ENCODE measurements at regions not wholly inside any gene's neighbourhood (a gene's known extent, or its start where the extent isn't known, plus 50 kb on each side); places are given as distances from the start of the nearest gene placed in this dataset.

DNA sequence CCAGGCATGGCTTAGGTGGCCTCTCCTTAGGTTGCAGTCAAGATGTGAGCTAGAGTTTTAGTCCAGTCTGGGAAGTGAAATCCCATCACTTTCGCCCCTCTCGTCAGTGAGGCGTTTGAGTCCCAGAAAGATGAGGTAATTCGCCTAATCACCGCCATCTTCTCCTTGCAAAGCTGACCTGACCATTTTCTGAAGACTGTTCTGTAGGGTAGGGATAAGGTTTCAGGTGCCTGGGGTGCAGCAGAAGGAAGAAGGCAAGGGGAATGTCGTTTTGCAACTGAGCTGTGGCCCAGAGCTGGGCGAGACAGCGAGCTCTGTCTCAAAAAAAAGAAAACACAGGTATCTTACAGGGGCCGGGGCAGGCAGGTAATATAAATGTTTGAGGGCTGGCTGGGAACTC, 61.7 kb upstream of the CECR2 start:
- POLR2A ChIA-PET: no interaction called here
- H3K27ac Mint-ChIP-seq (ENCODE audit: low read depth, unreplicated experiment): no peak overlapping the region

GRCh38 chr22:17305076-17305475, 64.2 kb upstream of the CECR2 start:
- no peaks in the 10 kb centered on the region for H3K36me3 Mint-ChIP-seq (ENCODE audit: insufficient read depth, unreplicated experiment)
- H3K27me3 Mint-ChIP-seq (ENCODE audit: insufficient read depth, unreplicated experiment): no peaks in the 10 kb centered on the region
- no TSS peak for BruUV-seq (replicated peaks)
- TF ChIP-seq, protein P1, sequence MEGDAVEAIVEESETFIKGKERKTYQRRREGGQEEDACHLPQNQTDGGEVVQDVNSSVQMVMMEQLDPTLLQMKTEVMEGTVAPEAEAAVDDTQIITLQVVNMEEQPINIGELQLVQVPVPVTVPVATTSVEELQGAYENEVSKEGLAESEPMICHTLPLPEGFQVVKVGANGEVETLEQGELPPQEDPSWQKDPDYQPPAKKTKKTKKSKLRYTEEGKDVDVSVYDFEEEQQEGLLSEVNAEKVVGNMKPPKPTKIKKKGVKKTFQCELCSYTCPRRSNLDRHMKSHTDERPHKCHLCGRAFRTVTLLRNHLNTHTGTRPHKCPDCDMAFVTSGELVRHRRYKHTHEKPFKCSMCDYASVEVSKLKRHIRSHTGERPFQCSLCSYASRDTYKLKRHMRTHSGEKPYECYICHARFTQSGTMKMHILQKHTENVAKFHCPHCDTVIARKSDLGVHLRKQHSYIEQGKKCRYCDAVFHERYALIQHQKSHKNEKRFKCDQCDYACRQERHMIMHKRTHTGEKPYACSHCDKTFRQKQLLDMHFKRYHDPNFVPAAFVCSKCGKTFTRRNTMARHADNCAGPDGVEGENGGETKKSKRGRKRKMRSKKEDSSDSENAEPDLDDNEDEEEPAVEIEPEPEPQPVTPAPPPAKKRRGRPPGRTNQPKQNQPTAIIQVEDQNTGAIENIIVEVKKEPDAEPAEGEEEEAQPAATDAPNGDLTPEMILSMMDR (IDR thresholded peaks at IDR 0.05; ENCODE audit: unreplicated experiment): no peak
- ChIA-PET CTCF (interaction anchor here (0.6 to 0.7 kb wide), 2 partner anchors 10 to 1159 kb away, joined by 3 read pairs; no protein-coding TSS in a partner anchor), POLR2A (interaction anchor here (0.8 to 1.0 kb wide), 2 partner anchors 16 to 18 kb away, joined by 3 read pairs; no protein-coding TSS in a partner anchor)
- H3K4me1 Mint-ChIP-seq (ENCODE audit: insufficient read depth, unreplicated experiment): no peaks in the 10 kb centered on the region
- DNase-seq (ENCODE audit: unreplicated experiment): no peak
- no peak overlapping the region for H3K4me3 Mint-ChIP-seq (ENCODE audit: unreplicated experiment)
- H3K27ac Mint-ChIP-seq (ENCODE audit: low read depth, unreplicated experiment): no peak overlapping the region
- intact Hi-C loops (cut with micrococcal nuclease): no loop called here
- H3K9me3 Mint-ChIP-seq (ENCODE audit: unreplicated experiment): no peaks in the 10 kb centered on the region

More for the DNA sequence above, 61.7 kb upstream of the CECR2 start:
- Mint-ChIP-seq H3K9me3 (ENCODE audit: unreplicated experiment) (no peaks in the 10 kb centered on the region), H3K27me3 (ENCODE audit: insufficient read depth, unreplicated experiment) (no peaks in the 10 kb centered on the region), H3K4me1 (ENCODE audit: insufficient read depth, unreplicated experiment) (no peaks in the 10 kb centered on the region), H3K36me3 (ENCODE audit: insufficient read depth, unreplicated experiment) (no peaks in the 10 kb centered on the region), H3K4me3 (ENCODE audit: unreplicated experiment) (no peak overlapping the region)
- no peak for DNase-seq (ENCODE audit: unreplicated experiment)
- CTCF ChIA-PET: interaction anchor here (0.6 to 1.2 kb wide), 3 partner anchors 48 to 144 kb away, joined by 3 to 4 read pairs (median 4); no protein-coding TSS in a partner anchor
- TF ChIP-seq, protein P1 (IDR thresholded peaks at IDR 0.05; ENCODE audit: unreplicated experiment): no peak
- no TSS peak for BruUV-seq (replicated peaks)
- intact Hi-C loops (cut with micrococcal nuclease): no loop called here

DNA sequence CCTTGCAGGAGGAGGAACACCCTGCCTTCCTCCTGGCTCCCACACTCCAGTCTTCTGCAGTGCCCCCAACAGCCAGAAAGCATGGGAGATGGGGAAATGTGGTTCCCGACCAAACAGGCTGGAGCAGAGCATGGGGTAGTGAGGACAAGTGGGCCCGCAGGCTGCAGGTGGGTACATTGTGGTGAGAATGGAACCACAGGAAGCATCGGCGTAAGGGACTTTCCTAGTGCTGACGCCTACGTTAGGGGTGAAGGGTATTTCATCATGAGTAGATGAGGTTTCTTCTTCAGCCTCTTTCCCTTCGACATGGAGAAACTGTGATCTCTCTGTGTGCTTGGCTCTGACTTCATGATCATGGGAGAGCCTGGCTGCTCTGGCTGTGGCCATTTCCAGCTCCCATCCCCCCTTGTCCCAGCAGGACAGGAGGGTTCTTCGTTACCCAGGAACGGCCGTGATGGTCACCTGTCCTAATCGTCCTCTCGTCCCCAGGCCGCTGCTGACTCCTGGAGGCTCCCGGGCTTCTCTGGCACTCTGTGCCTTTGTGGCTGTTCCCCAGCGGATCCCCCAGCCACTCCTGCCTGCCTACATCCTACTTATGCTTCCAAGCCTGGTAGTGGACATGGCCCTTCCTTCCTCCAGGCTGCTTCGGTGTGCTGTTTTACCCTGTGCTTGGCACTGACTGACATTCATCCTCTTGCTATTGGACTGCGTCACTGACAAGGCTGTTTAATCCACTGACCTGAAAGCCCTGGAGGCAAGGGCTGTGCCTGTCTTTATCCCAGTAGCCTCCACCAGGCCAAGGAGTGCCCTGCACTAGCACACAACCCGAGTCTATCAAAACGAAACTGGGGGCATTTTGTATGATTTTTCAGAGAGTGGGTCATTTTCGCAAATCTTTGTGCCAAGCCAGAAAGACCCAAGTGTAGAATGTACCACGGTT, 65.2 kb upstream of the CECR2 start:
- CTCF ChIA-PET: no interaction called here
- Mint-ChIP-seq H3K9me3 (ENCODE audit: unreplicated experiment) (no peaks in the 10 kb centered on the region), H3K27ac (ENCODE audit: low read depth, unreplicated experiment) (peak overlapping the region; percentile 40), H3K4me3 (ENCODE audit: unreplicated experiment) (no peak overlapping the region), H3K27me3 (ENCODE audit: insufficient read depth, unreplicated experiment) (no peaks in the 10 kb centered on the region), H3K36me3 (ENCODE audit: insufficient read depth, unreplicated experiment) (no peaks in the 10 kb centered on the region), H3K4me1 (ENCODE audit: insufficient read depth, unreplicated experiment) (no peaks in the 10 kb centered on the region)
- intact Hi-C loops (cut with micrococcal nuclease): no loop called here
- DNase-seq (ENCODE audit: unreplicated experiment): no peak
- TF ChIP-seq, protein P1 (IDR thresholded peaks at IDR 0.05; ENCODE audit: unreplicated experiment): no peak
- POLR2A ChIA-PET: interaction anchor here (0.8 to 1.0 kb wide), 2 partner anchors 15 to 17 kb away, joined by 3 read pairs; no protein-coding TSS in a partner anchor
- BruUV-seq (replicated peaks): no TSS peak

GRCh38 chr22:17303441-17303839, 65.8 kb upstream of the CECR2 start:
- no peak for DNase-seq (ENCODE audit: unreplicated experiment)
- no TSS peak for BruUV-seq (replicated peaks)
- Mint-ChIP-seq H3K36me3 (ENCODE audit: insufficient read depth, unreplicated experiment) (no peaks in the 10 kb centered on the region), H3K4me3 (ENCODE audit: unreplicated experiment) (no peak overlapping the region), H3K27ac (ENCODE audit: low read depth, unreplicated experiment) (no peak overlapping the region), H3K27me3 (ENCODE audit: insufficient read depth, unreplicated experiment) (peaks cover 3% of the 10 kb centered on the region), H3K9me3 (ENCODE audit: unreplicated experiment) (no peaks in the 10 kb centered on the region), H3K4me1 (ENCODE audit: insufficient read depth, unreplicated experiment) (no peaks in the 10 kb centered on the region)
- ChIA-PET POLR2A (no interaction called here), CTCF (no interaction called here)
- intact Hi-C loops (cut with micrococcal nuclease): no loop called here
- TF ChIP-seq, protein P1 (IDR thresholded peaks at IDR 0.05; ENCODE audit: unreplicated experiment): no peak

Measured in MCF 10A (cell line).